PC-3 (cell line): ENCODE measurements at regions not wholly inside any gene's neighbourhood (a gene's known extent, or its start where the extent isn't known, plus 50 kb on each side); places are given as distances from the start of the nearest gene placed in this dataset.

Source experiments
- ATAC-seq: fragments of 200-7000 bp; cut with Tn5 transposase; 2 replicates; pipeline ENCODE4 v1.9.1; 2020; ENCODE audit warnings: mild to moderate bottlenecking, moderate library complexity
- BruUV-seq: library from RNA; stranded (reverse); fragments of 400-500 nt; replicated peaks from 2 replicates; lab custom pipeline; 2021; lab: Mats Ljungman, UMichigan
- CTCF ChIA-PET: fragments of 300-600 bp; sonication (Branson Sonifier 250); formaldehyde crosslinking; loops from one replicate; lab custom pipeline; 2022; ENCODE audit warnings: antibody characterized with exemption; lab: Charles Lee
- POLR2A ChIA-PET: fragments of 300-600 bp; sonication (Branson Sonifier 250); formaldehyde crosslinking; loops from one replicate; lab custom pipeline; 2022; ENCODE audit warnings: antibody characterized with exemption; ENCODE audit not compliant: unreplicated experiment; lab: Charles Lee
- DNase-seq: peaks from one replicate; pipeline ENCODE4 v3.0.0-alpha.2; 2015
- H2AFZ ChIP-seq: fragments of 300-600 bp; sonication (generic); 2 replicates; pipeline ENCODE4 v1.6.0; 2016; ENCODE audit warnings: antibody characterized with exemption, low read length
- H3F3A ChIP-seq: fragments of 300-600 bp; sonication (generic); one replicate; pipeline ENCODE4 v1.6.0; 2017; ENCODE audit warnings: antibody characterized with exemption, low read length, control low read depth, mild to moderate bottlenecking; ENCODE audit not compliant: unreplicated experiment
- H3K27ac ChIP-seq: fragments of 300-600 bp; sonication (generic); 2 replicates; pipeline ENCODE4 v1.5.1; 2016; ENCODE audit warnings: mild to moderate bottlenecking, low read length
- H3K27me3 ChIP-seq: fragments of 300-600 bp; sonication (generic); 2 replicates; pipeline ENCODE4 v1.6.1; 2016; ENCODE audit warnings: low read length, mixed read lengths
- H3K36me3 ChIP-seq: fragments of 300-600 bp; sonication (generic); 2 replicates; pipeline ENCODE4 v1.6.1; 2016; ENCODE audit warnings: low read depth, mixed run types, low read length, mixed read lengths
- H3K4me1 ChIP-seq: fragments of 300-600 bp; sonication (generic); 2 replicates; pipeline ENCODE4 v1.5.1; 2016; ENCODE audit warnings: low read length; ENCODE audit not compliant: insufficient read depth
- H3K4me2 ChIP-seq: fragments of 300-600 bp; sonication (generic); 2 replicates; pipeline ENCODE4 v1.6.0; 2016; ENCODE audit warnings: low read length
- H3K4me3 ChIP-seq: fragments of 300-600 bp; sonication (generic); 2 replicates; pipeline ENCODE4 v1.5.1; 2016; ENCODE audit warnings: mild to moderate bottlenecking, low read length, mixed read lengths
- H3K79me2 ChIP-seq: fragments of 300-600 bp; sonication (generic); 2 replicates; pipeline ENCODE4 v1.6.1; 2017; ENCODE audit warnings: low read length, mixed read lengths
- H3K9ac ChIP-seq: fragments of 300-600 bp; sonication (generic); 2 replicates; pipeline ENCODE4 v1.6.0; 2016; ENCODE audit warnings: mild to moderate bottlenecking, low read length
- H3K9me2 ChIP-seq: fragments of 300-600 bp; sonication (generic); replicated peaks from 2 replicates; pipeline ENCODE4 v1.6.1; 2016; ENCODE audit warnings: mixed run types, low read length, mixed read lengths
- H3K9me3 ChIP-seq: fragments of 300-600 bp; sonication (generic); 2 replicates; pipeline ENCODE4 v1.6.1; 2016; ENCODE audit warnings: low read length, mixed read lengths
- H4K20me1 ChIP-seq: fragments of 300-600 bp; sonication (generic); 2 replicates; pipeline ENCODE4 v1.6.1; 2016; ENCODE audit warnings: low read length, mixed read lengths
- EZH2 ChIP-seq: fragments of 300-600 bp; sonication (generic); IDR thresholded peaks from one replicate; pipeline ENCODE4 v1.6.1; 2017; ENCODE audit warnings: antibody characterized with exemption, mild to moderate bottlenecking, low read length; ENCODE audit not compliant: unreplicated experiment
- EZH2phosphoT487 ChIP-seq: fragments of 300-600 bp; sonication (generic); IDR thresholded peaks from 2 replicates; pipeline ENCODE4 v1.6.1; 2018; ENCODE audit warnings: mild to moderate bottlenecking, antibody characterized with exemption, low read length, borderline replicate concordance
- intact Hi-C: fragments of 100-400 bp; cut with micrococcal nuclease; formaldehyde crosslinking; loops from 2 replicates; pipeline ENCODE4 v1.9.0; 2023
- TF ChIP-seq, protein P1 (sequence below): fragments of 300-600 bp; sonication (generic); conservative IDR thresholded peaks from 2 replicates; pipeline ENCODE4 v1.5.1; 2017; ENCODE audit warnings: antibody characterized with exemption, low read depth, mild to moderate bottlenecking, low read length

GRCh38 chr9:73093016-73093739, 58.5 kb upstream of the ANXA1 start:
- H3F3A ChIP-seq = no peaks in the 10 kb centered on the region
- no TSS peak for BruUV-seq
- no peak for ATAC-seq

DNA sequence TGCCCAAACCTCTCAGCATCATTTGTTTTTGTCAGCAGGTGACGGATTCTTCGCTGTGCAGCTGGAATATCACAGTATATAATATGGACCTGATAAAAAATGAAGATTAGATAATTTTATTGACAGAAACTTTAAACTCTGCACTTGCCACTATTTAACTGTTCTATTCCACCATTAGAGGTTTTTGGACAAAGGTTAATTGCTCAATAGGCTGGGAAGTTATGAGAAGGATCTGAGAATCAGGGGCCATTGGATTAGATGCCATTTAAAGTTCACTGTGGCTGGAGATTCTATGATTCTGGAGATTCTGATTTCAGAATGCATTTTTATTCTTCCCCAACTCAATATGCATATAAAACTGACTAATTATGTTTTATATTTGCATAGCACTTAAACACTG, 59.8 kb upstream of the ANXA1 start:
- H3K27ac ChIP-seq = no peak overlapping the region

More at GRCh38 chr9:73093016-73093739, 58.5 kb upstream of the ANXA1 start:
- Histone ChIP-seq H3K27me3 (no peaks in the 10 kb centered on the region), H2AFZ (peak overlapping the region; percentile 37), H3K36me3 (no peaks in the 10 kb centered on the region), H3K79me2 (no peaks in the 10 kb centered on the region), H3K27ac (no peak overlapping the region), H3K4me3 (peak overlapping the region; percentile 27; the same call in 1 of the 2 replicates), H4K20me1 (no peaks in the 10 kb centered on the region), H3K4me1 (peaks cover 7% of the 10 kb centered on the region; the same call in 1 of the 2 replicates), H3K9ac (no peak overlapping the region), H3K4me2 (peak overlapping the region; percentile 51; the same call in 1 of the 2 replicates), H3K9me2 (no peaks in the 10 kb centered on the region), H3K9me3 (no peaks in the 10 kb centered on the region)
- TF ChIP-seq EZH2phosphoT487 (no peak), EZH2 (no peak)
- TF ChIP-seq, protein P1, sequence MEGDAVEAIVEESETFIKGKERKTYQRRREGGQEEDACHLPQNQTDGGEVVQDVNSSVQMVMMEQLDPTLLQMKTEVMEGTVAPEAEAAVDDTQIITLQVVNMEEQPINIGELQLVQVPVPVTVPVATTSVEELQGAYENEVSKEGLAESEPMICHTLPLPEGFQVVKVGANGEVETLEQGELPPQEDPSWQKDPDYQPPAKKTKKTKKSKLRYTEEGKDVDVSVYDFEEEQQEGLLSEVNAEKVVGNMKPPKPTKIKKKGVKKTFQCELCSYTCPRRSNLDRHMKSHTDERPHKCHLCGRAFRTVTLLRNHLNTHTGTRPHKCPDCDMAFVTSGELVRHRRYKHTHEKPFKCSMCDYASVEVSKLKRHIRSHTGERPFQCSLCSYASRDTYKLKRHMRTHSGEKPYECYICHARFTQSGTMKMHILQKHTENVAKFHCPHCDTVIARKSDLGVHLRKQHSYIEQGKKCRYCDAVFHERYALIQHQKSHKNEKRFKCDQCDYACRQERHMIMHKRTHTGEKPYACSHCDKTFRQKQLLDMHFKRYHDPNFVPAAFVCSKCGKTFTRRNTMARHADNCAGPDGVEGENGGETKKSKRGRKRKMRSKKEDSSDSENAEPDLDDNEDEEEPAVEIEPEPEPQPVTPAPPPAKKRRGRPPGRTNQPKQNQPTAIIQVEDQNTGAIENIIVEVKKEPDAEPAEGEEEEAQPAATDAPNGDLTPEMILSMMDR = no peak
- no peak for DNase-seq
- POLR2A ChIA-PET = no interaction called here
- CTCF ChIA-PET = no interaction called here
- intact Hi-C loops = no loop called here

More for the DNA sequence above, 59.8 kb upstream of the ANXA1 start:
- Histone ChIP-seq H3F3A (no peaks in the 10 kb centered on the region), H3K4me1 (peaks cover 7% of the 10 kb centered on the region; the same call in 1 of the 2 replicates), H3K4me3 (no peak overlapping the region), H3K9me3 (no peaks in the 10 kb centered on the region), H3K9ac (no peak overlapping the region), H3K36me3 (no peaks in the 10 kb centered on the region), H3K79me2 (no peaks in the 10 kb centered on the region), H2AFZ (no peak overlapping the region), H3K27me3 (no peaks in the 10 kb centered on the region), H3K4me2 (no peak overlapping the region), H4K20me1 (no peaks in the 10 kb centered on the region), H3K9me2 (no peaks in the 10 kb centered on the region)
- TF ChIP-seq, protein P1 = no peak
- no peak for TF ChIP-seq EZH2phosphoT487
- TF ChIP-seq EZH2 = no peak
- intact Hi-C loops = no loop called here
- ATAC-seq (no peak), DNase-seq (no peak)
- ChIA-PET CTCF (no interaction called here), POLR2A (no interaction called here)
- BruUV-seq = no TSS peak
